ENCODE measurements at regions not wholly inside any gene's neighbourhood (a gene's known extent, or its start where the extent isn't known, plus 50 kb on each side); places are given as distances from the start of the nearest gene placed in this dataset.
"Not testable (repeated sequence)": the region's sequence is repeated elsewhere in the genome, so short reads cannot be mapped to it uniquely, and the experiment has no call there.

DNA sequence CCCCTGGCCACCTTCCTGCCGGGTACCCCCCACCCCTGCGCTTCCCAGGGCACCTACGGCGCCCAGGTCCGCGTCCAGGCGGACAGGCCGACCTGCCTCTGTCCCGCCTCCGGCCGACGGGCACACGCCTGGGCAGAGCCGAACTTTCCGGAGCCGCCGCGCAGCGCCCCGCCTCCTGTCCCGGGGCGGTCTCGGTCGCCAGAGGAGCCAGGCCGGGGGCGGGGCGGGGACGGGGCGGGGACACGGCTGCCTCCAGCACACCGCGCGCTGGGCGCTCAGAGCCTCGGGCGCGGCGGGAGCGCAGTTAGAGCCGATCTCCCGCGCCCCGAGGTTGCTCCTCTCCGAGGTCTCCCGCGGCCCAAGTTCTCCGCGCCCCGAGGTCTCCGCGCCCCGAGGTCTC is 5499.1 kb upstream of the TPTE start:
- TF ChIP-seq, protein P1, sequence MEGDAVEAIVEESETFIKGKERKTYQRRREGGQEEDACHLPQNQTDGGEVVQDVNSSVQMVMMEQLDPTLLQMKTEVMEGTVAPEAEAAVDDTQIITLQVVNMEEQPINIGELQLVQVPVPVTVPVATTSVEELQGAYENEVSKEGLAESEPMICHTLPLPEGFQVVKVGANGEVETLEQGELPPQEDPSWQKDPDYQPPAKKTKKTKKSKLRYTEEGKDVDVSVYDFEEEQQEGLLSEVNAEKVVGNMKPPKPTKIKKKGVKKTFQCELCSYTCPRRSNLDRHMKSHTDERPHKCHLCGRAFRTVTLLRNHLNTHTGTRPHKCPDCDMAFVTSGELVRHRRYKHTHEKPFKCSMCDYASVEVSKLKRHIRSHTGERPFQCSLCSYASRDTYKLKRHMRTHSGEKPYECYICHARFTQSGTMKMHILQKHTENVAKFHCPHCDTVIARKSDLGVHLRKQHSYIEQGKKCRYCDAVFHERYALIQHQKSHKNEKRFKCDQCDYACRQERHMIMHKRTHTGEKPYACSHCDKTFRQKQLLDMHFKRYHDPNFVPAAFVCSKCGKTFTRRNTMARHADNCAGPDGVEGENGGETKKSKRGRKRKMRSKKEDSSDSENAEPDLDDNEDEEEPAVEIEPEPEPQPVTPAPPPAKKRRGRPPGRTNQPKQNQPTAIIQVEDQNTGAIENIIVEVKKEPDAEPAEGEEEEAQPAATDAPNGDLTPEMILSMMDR (IDR thresholded peaks at IDR 0.05): not testable (repeated sequence)
- TF ChIP-seq POLR2A (IDR thresholded peaks at IDR 0.05): not testable (repeated sequence)
